PC-3 (cell line): ENCODE measurements at regions not wholly inside any gene's neighbourhood (a gene's known extent, or its start where the extent isn't known, plus 50 kb on each side); places are given as distances from the start of the nearest gene placed in this dataset.
A peak's percentile ranks its signal among the peaks of the same experiment; 100 is the strongest.
"Not testable (repeated sequence)": the region's sequence is repeated elsewhere in the genome, so short reads cannot be mapped to it uniquely, and the experiment has no call there.

ENCODE experiments used
- ATAC-seq: fragments of 200-7000 bp; cut with Tn5 transposase; 2 replicates; pipeline ENCODE4 v1.9.1; 2020; ENCODE audit warnings: mild to moderate bottlenecking, moderate library complexity
- BruUV-seq: library from RNA; stranded (reverse); fragments of 400-500 nt; replicated peaks from 2 replicates; lab custom pipeline; 2021; lab: Mats Ljungman, UMichigan
- CTCF ChIA-PET: fragments of 300-600 bp; sonication (Branson Sonifier 250); formaldehyde crosslinking; loops from one replicate; lab custom pipeline; 2022; ENCODE audit warnings: antibody characterized with exemption; lab: Charles Lee
- POLR2A ChIA-PET: fragments of 300-600 bp; sonication (Branson Sonifier 250); formaldehyde crosslinking; loops from one replicate; lab custom pipeline; 2022; ENCODE audit warnings: antibody characterized with exemption; ENCODE audit not compliant: unreplicated experiment; lab: Charles Lee
- DNase-seq: peaks from one replicate; pipeline ENCODE4 v3.0.0-alpha.2; 2015
- H2AFZ ChIP-seq: fragments of 300-600 bp; sonication (generic); 2 replicates; pipeline ENCODE4 v1.6.0; 2016; ENCODE audit warnings: antibody characterized with exemption, low read length
- H3F3A ChIP-seq: fragments of 300-600 bp; sonication (generic); one replicate; pipeline ENCODE4 v1.6.0; 2017; ENCODE audit warnings: antibody characterized with exemption, low read length, control low read depth, mild to moderate bottlenecking; ENCODE audit not compliant: unreplicated experiment
- H3K27ac ChIP-seq: fragments of 300-600 bp; sonication (generic); 2 replicates; pipeline ENCODE4 v1.5.1; 2016; ENCODE audit warnings: mild to moderate bottlenecking, low read length
- H3K27me3 ChIP-seq: fragments of 300-600 bp; sonication (generic); 2 replicates; pipeline ENCODE4 v1.6.1; 2016; ENCODE audit warnings: low read length, mixed read lengths
- H3K36me3 ChIP-seq: fragments of 300-600 bp; sonication (generic); 2 replicates; pipeline ENCODE4 v1.6.1; 2016; ENCODE audit warnings: low read depth, mixed run types, low read length, mixed read lengths
- H3K4me1 ChIP-seq: fragments of 300-600 bp; sonication (generic); 2 replicates; pipeline ENCODE4 v1.5.1; 2016; ENCODE audit warnings: low read length; ENCODE audit not compliant: insufficient read depth
- H3K4me2 ChIP-seq: fragments of 300-600 bp; sonication (generic); 2 replicates; pipeline ENCODE4 v1.6.0; 2016; ENCODE audit warnings: low read length
- H3K4me3 ChIP-seq: fragments of 300-600 bp; sonication (generic); 2 replicates; pipeline ENCODE4 v1.5.1; 2016; ENCODE audit warnings: mild to moderate bottlenecking, low read length, mixed read lengths
- H3K79me2 ChIP-seq: fragments of 300-600 bp; sonication (generic); 2 replicates; pipeline ENCODE4 v1.6.1; 2017; ENCODE audit warnings: low read length, mixed read lengths
- H3K9ac ChIP-seq: fragments of 300-600 bp; sonication (generic); 2 replicates; pipeline ENCODE4 v1.6.0; 2016; ENCODE audit warnings: mild to moderate bottlenecking, low read length
- H3K9me2 ChIP-seq: fragments of 300-600 bp; sonication (generic); replicated peaks from 2 replicates; pipeline ENCODE4 v1.6.1; 2016; ENCODE audit warnings: mixed run types, low read length, mixed read lengths
- H3K9me3 ChIP-seq: fragments of 300-600 bp; sonication (generic); 2 replicates; pipeline ENCODE4 v1.6.1; 2016; ENCODE audit warnings: low read length, mixed read lengths
- H4K20me1 ChIP-seq: fragments of 300-600 bp; sonication (generic); 2 replicates; pipeline ENCODE4 v1.6.1; 2016; ENCODE audit warnings: low read length, mixed read lengths
- EZH2 ChIP-seq: fragments of 300-600 bp; sonication (generic); IDR thresholded peaks from one replicate; pipeline ENCODE4 v1.6.1; 2017; ENCODE audit warnings: antibody characterized with exemption, mild to moderate bottlenecking, low read length; ENCODE audit not compliant: unreplicated experiment
- EZH2phosphoT487 ChIP-seq: fragments of 300-600 bp; sonication (generic); IDR thresholded peaks from 2 replicates; pipeline ENCODE4 v1.6.1; 2018; ENCODE audit warnings: mild to moderate bottlenecking, antibody characterized with exemption, low read length, borderline replicate concordance
- intact Hi-C: fragments of 100-400 bp; cut with micrococcal nuclease; formaldehyde crosslinking; loops from 2 replicates; pipeline ENCODE4 v1.9.0; 2023
- TF ChIP-seq, protein P1 (sequence below): fragments of 300-600 bp; sonication (generic); conservative IDR thresholded peaks from 2 replicates; pipeline ENCODE4 v1.5.1; 2017; ENCODE audit warnings: antibody characterized with exemption, low read depth, mild to moderate bottlenecking, low read length

- Histone ChIP-seq H2AFZ (peak overlapping the region; percentile 87), H3K4me2 (peak overlapping the region; percentile 88), H3K27ac (0 out of 2 replicates have a peak overlapping the region, but pooled peaks have one; percentile 26), H3K9ac (peak overlapping the region; percentile 66), H3K79me2 (peaks cover 11% of the 10 kb centered on the region; the same call in 1 of the 2 replicates), H3K4me3 (peak overlapping the region; percentile 75)
- peak; percentile 58 for ATAC-seq
- CTCF ChIA-PET = interaction anchor here (0.7 kb wide), 1 partner anchor 379 kb away, joined by 4 read pairs; no protein-coding TSS in a partner anchor
- H3K9me3 ChIP-seq, H3K4me1 ChIP-seq, H4K20me1 ChIP-seq, H3K36me3 ChIP-seq, POLR2A ChIA-PET, H3F3A ChIP-seq, H3K9me2 ChIP-seq, intact Hi-C loops, H3K27me3 ChIP-seq: not testable (repeated sequence)
- peak; percentile 35 for DNase-seq
- TSS peak; percentile 50 for BruUV-seq
These were observed 163.8 kb downstream of the KBTBD2 start for GRCh38 chr7:32727483-32728411.

DNA sequence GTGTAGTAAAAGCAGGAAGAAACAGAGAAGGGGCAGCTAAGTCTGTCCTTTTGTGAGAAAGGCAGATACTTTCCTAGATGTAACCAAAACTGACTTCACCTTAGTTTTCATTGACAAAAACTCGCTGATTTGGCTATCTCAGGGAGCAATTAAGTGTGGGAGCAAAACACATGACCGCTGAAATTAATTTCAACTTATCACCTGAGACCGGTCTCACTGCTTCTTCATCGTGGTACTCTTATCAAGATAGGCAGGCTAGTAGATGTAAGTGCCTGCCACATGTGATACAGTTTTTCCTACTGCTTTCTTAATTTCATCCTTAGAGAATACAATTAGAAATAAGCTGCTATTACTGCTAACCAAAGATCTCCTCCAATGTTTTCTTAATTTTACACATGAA, 168.7 kb downstream of the KBTBD2 start:
- H3K4me2 ChIP-seq, POLR2A ChIA-PET, BruUV-seq, ATAC-seq, H3F3A ChIP-seq, H2AFZ ChIP-seq, H3K9me2 ChIP-seq, H3K9me3 ChIP-seq, H3K79me2 ChIP-seq, CTCF ChIA-PET, H3K4me3 ChIP-seq, H4K20me1 ChIP-seq, H3K4me1 ChIP-seq, DNase-seq, H3K36me3 ChIP-seq, intact Hi-C loops, H3K9ac ChIP-seq, H3K27me3 ChIP-seq, H3K27ac ChIP-seq: not testable (repeated sequence)

DNA sequence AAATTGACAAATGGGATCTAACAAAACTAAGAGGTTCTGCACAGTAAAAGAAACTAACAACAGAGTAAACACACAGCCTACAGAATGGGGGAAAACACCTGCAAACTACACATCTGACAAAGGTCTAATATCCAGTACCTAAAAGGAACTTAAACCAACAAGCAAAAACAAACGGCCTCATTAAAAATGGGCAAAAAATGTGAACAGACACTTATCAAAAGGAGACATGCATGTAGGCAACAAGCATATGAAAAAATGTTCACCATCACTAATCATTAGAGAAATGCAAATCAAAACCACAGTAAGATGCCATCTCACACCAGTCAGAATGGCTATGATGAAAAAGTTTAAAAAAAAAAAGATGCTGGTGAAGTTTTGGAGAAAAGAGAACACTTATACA, 197.4 kb downstream of the KBTBD2 start:
- ATAC-seq (no peak), DNase-seq (no peak)
- TF ChIP-seq EZH2phosphoT487 (no peak), EZH2 (no peak)
- TF ChIP-seq, protein P1, sequence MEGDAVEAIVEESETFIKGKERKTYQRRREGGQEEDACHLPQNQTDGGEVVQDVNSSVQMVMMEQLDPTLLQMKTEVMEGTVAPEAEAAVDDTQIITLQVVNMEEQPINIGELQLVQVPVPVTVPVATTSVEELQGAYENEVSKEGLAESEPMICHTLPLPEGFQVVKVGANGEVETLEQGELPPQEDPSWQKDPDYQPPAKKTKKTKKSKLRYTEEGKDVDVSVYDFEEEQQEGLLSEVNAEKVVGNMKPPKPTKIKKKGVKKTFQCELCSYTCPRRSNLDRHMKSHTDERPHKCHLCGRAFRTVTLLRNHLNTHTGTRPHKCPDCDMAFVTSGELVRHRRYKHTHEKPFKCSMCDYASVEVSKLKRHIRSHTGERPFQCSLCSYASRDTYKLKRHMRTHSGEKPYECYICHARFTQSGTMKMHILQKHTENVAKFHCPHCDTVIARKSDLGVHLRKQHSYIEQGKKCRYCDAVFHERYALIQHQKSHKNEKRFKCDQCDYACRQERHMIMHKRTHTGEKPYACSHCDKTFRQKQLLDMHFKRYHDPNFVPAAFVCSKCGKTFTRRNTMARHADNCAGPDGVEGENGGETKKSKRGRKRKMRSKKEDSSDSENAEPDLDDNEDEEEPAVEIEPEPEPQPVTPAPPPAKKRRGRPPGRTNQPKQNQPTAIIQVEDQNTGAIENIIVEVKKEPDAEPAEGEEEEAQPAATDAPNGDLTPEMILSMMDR = no peak
- POLR2A ChIA-PET = no interaction called here
- no peaks in the 10 kb centered on the region for H3F3A ChIP-seq
- CTCF ChIA-PET = no interaction called here
- no peak overlapping the region for H3K27ac ChIP-seq
- no peak overlapping the region for H2AFZ ChIP-seq
- no peaks in the 10 kb centered on the region; the same call in 1 of the 2 replicates for H3K4me1 ChIP-seq
- no peaks in the 10 kb centered on the region for H3K36me3 ChIP-seq
- no peak overlapping the region for H3K9ac ChIP-seq
- BruUV-seq = no TSS peak
- H3K9me3 ChIP-seq = no peaks in the 10 kb centered on the region
- H3K4me3 ChIP-seq = no peak overlapping the region
- H3K79me2 ChIP-seq = no peaks in the 10 kb centered on the region
- intact Hi-C loops = loop anchor here (5.0 kb wide), 2 partner anchors 358 to 413 kb away; partner anchors contain the start of gene RP9
- H3K4me2 ChIP-seq = no peak overlapping the region
- H4K20me1 ChIP-seq = no peaks in the 10 kb centered on the region
- no peaks in the 10 kb centered on the region for H3K27me3 ChIP-seq
- no peaks in the 10 kb centered on the region for H3K9me2 ChIP-seq
